GM23248 (cell line): ENCODE measurements at regions not wholly inside any gene's neighbourhood (a gene's known extent, or its start where the extent isn't known, plus 50 kb on each side); places are given as distances from the start of the nearest gene placed in this dataset.

Experiments
- EZH2 ChIP-seq: fragments of 200-600 bp; sonication (generic); IDR thresholded peaks from 2 replicates; pipeline ENCODE4 v1.6.1; 2018; ENCODE audit warnings: antibody characterized with exemption, mild to moderate bottlenecking; ENCODE audit not compliant: insufficient read depth, poor library complexity, severe bottlenecking
- EZH2phosphoT487 ChIP-seq: fragments of 200-600 bp; sonication (generic); IDR thresholded peaks from 2 replicates; pipeline ENCODE4 v1.6.1; 2018; ENCODE audit warnings: antibody characterized with exemption, moderate library complexity, mild to moderate bottlenecking, low read depth; ENCODE audit not compliant: insufficient read depth

DNA sequence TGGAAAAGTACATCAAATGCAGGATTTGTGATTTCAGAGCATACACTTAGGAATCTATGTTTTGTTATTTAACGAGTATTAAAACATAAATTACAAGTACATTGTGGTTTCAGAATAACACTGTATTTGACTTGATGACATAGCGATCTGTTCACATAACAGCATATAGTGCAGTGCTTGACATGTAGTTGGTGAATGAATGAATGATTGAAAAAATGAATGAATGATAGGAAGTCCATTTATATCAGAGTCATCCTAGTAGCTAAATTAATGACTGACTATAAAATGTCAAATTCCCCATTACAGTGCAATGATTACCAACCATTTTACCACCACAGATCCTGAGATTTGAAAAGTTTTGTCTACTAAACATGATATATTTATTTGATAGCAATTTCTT, 114.6 kb upstream of the FAT1 start:
- no peak for TF ChIP-seq EZH2phosphoT487
- no peak for TF ChIP-seq EZH2
